ENCODE measurements at regions not wholly inside any gene's neighbourhood (a gene's known extent, or its start where the extent isn't known, plus 50 kb on each side); places are given as distances from the start of the nearest gene placed in this dataset.

DNA sequence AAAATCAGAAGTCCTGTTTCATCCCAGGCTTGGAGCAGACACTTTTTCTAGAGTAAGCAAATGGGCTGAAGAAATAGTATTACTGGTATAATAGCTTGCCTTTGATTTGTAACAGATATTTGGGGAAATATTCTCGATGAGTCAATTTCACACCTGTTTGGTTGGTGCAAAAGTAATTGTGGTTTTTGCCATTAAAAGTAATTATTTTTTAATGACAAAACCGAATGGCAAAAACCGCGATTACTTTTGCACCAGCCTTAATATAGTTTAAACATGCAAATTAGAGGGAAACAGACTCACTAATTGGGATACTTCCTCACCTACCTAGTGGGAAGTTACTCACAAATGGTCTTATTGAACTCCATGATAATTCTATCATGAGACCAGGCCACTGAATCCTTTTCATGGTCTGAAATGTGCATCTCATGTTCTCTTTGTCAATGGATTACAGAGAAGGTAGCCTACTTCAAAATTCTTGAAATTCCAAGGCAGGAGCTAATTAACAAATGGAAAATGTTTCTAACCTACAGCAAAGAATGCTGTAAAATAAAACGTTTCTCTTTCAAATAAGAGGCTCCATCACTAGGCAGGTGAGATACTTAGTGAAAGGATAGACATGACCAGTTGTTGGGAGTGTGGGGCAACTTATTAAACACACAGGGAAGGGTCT lies 391.3 kb downstream of the EMP1 start:
- DNase-seq (ENCODE audit: low spot score) = no peak
- ATAC-seq = no peak
- intact Hi-C loops (cut with DNase I) = no loop called here

DNA sequence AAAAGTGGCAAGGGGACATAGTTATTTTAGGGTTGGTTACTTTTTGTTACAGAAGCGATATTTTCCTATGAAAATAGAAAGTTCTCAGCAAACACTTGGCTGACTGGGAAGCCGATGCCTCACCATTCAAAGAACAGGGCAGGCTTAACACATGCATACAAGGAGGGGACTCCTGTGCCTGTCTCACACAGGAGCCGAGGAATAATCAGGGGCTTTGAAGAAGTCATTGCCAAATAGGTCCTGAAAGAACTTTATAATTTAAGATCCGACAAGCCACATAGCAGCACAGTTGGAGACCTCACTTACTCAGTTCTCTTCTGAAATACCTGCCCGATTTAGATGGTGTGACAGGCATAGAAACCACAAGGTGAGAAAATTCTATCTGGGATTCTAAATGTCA lies 389.8 kb downstream of the EMP1 start:
- intact Hi-C loops (cut with DNase I) = no loop called here
- DNase-seq (ENCODE audit: low spot score) (no peak), ATAC-seq (no peak)

DNA sequence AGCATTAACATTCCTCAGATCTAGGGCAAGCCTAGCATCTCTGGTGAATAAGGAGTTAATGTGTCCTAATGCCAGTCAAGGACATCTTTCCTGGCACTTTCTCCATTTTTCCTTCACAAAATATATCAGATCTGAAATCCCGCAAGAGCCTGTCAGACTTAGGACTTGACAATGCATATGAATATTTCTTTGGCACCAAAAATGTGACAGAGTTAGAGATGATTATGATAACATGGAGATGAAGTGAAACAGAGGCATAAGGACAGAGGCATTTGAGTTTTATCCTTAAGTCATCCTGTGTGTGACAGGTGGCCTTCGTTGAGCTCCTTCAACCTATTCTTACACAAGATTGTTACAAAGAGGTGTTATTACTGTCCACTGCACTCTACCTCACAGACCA lies 388.0 kb downstream of the EMP1 start:
- intact Hi-C loops (cut with DNase I) = no loop called here
- ATAC-seq = no peak
- no peak for DNase-seq (ENCODE audit: low spot score)

DNA sequence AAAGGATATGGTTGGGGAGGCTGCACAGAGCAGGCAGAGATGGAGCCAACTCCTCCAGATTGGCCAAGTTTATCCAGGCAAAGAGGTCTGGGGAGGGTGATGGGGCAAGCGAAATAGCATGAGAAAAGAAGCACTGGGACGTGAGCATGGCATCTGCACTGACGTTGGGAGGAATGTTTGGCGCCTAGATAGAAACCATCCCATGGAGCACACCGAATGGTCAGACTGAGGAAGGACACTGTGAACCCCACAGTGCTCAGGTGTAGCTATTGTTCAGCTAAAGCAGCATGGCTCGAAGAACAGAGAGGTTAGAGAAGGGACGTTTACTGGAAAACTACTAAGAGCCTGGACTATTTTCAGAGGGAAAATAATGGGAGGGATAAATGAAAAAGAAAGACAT lies 387.1 kb downstream of the EMP1 start:
- DNase-seq (ENCODE audit: low spot score) (no peak), ATAC-seq (no peak)
- intact Hi-C loops (cut with DNase I) = no loop called here

DNA sequence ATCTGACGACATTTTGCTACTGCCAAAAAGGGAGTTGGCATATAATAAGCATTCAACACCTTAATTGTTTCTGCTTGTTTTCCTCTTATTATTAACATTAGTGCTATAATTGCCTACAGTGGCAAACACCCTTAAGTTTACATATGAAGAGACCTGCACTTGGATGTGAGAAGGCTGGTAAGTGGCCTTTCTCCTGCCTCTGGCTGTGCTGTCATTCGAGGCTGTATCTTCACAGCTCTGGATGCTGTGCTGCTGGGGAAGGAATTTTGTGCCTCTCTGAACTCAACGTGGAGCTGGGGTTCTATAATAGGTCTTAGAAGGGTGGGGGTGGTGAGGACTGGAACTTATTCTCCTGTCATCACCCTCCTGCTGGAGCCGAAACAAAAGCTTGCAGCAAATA lies 385.9 kb downstream of the EMP1 start:
- intact Hi-C loops (cut with DNase I) = no loop called here
- DNase-seq (ENCODE audit: low spot score) (no peak), ATAC-seq (no peak)

DNA sequence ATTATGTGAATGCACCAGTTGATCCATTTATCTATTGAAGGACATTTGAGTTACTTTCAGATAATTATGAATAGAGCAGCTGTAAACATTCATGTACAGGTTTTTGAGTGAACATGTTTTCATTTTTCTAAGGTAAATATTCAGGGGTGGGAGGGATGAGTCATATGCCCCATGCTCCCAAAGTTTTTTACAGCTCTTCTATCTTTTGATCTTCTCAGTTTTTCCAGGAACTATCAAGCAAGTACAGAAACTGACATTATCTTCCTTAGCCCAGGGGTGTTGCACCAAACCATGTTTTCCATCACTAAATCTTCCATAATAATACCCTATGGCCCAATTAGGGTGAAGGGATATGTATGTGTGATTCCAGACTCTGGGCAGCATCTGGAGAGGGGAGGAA lies 384.5 kb downstream of the EMP1 start:
- intact Hi-C loops (cut with DNase I) = no loop called here
- ATAC-seq (no peak), DNase-seq (ENCODE audit: low spot score) (no peak)

DNA sequence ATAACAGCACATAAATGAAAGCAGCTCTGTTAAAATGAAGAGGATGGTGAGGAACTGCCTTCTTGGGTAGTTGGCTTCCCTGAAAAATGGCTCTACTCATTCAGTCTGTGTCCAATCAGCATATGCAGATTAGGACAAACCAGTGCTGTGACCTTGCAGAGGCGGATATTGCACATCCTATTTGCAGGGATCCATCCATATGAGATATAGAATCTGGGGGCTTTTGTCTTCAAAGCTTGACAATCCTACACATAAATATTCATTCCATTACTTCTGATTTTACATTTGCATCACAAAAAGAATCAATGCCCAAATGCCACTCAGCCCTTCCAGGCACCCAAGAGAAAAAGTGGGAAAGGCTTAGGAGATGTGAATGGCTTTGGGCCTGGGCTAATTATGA lies 383.7 kb downstream of the EMP1 start:
- intact Hi-C loops (cut with DNase I) = no loop called here
- no peak for DNase-seq (ENCODE audit: low spot score)
- ATAC-seq = no peak

DNA sequence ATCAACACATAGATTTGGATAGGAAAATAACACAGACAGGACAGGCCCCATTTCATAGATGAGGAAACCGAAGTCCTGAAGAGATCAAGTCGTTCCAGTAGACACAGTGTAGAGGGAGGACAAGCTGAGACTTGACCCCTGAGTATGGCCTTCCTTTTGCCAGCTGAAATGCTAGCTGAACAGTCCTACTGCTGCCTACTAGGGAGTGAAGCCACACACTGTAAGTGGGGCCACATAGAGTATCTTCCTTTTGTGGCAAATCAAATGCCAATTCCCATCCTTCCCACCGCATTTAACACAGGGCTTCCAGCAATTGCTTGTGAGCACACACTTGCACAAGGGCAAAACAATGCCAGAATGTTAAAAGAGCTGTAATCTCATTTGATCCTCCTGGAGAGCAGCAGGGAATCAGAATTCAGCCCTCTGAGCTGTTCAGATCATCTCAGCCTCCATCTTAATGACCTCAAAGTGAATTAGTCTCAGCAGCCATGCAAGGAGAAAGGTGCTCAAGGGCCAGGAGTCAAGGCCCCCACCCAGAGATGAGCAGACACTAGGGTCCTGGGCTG lies 380.5 kb downstream of the EMP1 start:
- intact Hi-C loops (cut with DNase I) = no loop called here

DNA sequence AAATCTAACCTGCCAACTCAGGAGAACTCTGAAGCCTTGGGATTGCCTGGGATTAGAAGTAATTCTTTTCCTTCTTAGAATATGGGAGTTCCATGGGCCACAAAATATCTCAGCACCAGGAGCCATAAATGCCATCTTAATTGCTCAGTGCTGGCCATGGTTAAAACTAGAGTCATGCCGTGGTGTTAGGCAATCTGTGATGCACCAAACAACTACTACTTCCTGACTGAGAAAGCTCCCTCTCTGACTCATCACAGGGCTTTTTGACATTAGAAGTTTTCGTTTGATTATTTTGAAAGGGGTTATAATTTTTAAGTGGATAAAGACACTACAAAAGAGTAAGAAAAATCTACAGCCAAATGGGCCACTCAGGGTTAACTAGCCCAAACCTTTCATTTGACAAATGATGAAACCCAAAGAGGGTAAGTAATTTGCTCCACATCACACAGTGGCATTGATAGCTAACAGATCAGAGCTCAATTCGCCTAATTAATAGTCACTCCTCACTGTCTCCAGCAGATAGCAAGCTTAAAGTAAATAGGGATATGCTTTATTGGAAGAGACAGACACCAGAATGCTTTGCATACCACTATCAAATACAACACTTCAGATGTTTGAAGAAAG lies 377.3 kb downstream of the EMP1 start:
- DNase-seq (ENCODE audit: low spot score) (no peak), ATAC-seq (no peak)
- intact Hi-C loops (cut with DNase I) = no loop called here

More for the DNA sequence above, 380.5 kb downstream of the EMP1 start:
- DNase-seq (ENCODE audit: low spot score) = no peak
- ATAC-seq = no peak

DNA sequence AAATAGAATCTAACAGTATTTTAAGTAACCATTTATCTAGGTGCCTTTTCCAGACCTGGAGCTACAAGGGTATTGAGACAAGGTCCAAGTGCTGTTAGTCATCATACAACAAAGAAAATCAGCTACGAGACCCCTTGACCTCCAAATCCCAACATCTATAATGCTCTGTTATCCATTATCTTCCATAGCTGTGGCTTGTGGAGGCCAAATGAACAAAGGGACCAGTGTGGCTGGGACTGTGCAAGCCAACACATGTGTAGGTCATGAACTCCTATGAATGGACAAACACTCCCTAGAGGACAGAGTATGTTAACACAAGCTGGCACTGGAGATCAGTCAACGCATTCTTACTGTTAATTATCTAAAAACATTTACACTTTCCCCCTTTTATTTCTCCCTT lies 374.5 kb downstream of the EMP1 start:
- DNase-seq (ENCODE audit: low spot score) (no peak), ATAC-seq (peak; percentile 85)
- intact Hi-C loops (cut with DNase I) = no loop called here

DNA sequence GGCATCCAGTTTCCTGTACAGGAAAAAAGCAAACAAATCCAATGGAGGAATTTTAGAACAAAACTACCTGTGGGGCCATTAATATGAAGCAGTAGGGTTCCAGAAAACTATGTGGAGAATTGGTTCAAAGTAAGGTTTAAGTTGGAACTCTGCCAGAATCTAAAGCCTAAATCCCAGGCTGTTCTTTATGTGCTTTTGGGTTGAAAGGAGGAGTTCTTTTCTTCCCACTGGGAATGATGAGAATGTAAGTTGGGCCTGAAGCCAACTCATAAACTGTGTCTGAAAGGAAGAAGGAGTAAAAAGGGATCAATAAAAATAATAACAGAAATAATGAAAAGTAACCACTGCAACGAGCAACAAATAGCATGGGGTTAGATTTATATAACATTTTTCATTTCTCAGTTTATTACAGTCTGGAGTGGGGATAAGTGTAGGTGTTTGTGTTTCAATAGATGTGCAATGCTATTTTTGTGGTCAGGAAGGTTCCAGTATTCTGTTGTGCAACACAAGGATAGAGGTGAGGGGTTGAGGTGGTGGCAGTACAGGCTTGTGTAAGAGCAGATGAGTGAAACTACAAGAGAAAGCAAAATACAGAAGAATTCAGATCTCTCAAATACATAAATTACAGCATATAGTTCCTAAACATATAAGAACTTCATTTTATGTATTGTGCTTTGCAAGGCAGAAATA lies 373.6 kb downstream of the EMP1 start:
- ATAC-seq = peak; percentile 67
- intact Hi-C loops (cut with DNase I) = no loop called here
- DNase-seq (ENCODE audit: low spot score) = no peak

DNA sequence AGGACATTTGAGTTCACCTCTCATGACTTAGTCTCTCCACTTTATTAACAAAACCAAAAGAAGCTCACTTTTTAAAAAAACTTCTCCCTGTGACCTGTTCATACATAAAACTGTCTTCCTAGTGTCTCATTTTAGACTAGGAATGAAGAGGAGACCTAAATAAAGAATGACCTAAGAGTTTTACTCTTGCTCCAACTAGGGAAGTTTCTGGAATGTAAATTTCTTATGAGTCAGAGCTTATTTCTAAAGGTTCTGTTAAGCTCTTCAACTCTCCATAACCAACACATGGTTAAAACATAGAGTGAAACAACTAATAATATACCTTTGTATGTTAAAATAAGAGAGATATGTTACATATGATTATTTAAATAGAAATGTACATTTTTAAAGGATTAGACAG lies 369.8 kb downstream of the EMP1 start:
- ATAC-seq (no peak), DNase-seq (ENCODE audit: low spot score) (no peak)
- intact Hi-C loops (cut with DNase I) = no loop called here

DNA sequence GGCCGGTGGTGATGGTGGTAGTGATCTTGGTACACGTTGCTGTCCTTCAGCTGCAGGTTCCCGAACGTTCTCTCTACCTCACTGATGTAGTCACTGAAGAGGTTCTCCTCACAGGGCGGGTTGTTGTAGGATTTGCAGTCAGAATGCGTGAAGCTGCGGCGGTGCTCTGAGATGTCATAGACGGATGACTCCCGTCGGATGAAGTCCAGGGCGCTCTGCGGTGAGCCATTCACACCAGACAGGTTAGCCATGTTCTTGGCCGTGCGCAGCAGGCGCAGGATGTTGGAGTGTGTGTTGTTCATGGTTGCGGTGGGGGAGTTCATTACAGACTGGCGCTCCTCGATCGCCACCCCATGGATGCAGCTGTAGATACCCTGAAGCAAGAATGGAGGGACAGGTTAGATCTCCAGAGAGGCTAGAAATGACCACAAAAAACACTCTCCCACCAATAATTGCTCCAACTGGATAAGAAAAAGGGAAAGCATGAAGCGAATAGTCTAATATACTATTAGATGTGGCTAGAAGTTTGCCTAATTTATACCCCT lies 367.8 kb downstream of the EMP1 start:
- ATAC-seq = no peak

DNA sequence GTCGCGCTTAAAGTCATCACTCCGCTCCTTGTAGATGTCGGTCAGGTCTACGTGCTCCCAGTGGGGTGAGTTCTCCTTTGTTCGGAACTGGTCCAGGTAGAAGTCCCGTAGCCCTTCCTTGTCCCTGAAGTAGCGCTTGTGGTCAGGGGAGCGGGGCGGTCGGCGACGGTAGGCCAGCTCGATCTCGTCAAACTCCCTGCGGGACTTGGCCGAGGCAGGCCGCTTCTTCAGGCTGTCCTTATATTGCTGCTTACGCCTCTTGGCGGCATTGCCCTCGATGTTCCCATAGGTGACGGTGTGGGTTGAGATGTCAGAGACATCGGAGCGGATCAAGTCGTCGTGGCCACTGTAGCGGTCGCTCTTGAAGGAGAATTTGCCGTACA lies 367.2 kb downstream of the EMP1 start:
- intact Hi-C loops (cut with DNase I) = no loop called here
- no peak for ATAC-seq
- DNase-seq (ENCODE audit: low spot score) = no peak

More for the DNA sequence above, 367.8 kb downstream of the EMP1 start:
- DNase-seq (ENCODE audit: low spot score) = no peak
- intact Hi-C loops (cut with DNase I) = no loop called here

DNA sequence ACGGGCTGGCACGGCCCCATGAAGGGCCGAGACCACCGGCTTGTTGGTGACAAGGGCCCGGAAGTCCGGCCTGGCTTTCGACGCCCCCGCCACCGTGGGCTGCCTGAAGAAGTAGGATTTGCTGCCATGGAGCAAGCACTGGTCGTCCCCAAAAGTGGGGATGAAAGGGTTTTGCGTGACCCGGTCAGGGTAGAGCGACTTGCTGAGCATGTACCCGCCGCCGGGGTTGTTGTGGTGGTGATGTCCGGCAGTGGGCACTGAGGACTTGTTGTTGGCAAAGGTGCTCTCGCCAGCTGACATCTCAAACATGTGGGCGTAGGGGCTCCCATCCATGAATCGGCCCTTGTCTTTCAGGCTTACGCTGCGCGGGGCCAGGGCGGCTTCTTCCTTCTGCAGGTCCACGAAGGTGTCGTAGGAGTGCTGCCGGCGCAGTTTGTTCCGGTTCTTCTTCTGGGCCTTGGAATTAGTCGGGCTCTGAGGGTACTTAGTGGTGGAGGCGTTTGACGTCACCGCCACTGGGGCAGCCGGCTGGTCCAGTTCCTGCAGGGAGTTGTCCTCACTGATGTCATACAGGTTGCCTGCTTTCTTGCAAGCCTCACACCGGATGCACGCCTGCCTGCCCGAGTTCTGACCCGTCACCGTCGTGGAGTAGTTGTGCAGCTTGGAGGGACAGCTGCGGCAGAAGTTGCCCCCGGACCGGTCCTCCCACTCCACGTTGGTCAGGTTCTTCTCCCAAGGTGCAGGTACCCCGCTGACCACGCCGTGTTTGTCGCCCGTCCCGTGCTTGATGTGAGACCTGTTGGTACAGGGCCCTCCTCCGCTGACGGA lies 366.6 kb downstream of the EMP1 start:
- DNase-seq (ENCODE audit: low spot score) = no peak
- no peak for ATAC-seq
- intact Hi-C loops (cut with DNase I) = no loop called here

DNA sequence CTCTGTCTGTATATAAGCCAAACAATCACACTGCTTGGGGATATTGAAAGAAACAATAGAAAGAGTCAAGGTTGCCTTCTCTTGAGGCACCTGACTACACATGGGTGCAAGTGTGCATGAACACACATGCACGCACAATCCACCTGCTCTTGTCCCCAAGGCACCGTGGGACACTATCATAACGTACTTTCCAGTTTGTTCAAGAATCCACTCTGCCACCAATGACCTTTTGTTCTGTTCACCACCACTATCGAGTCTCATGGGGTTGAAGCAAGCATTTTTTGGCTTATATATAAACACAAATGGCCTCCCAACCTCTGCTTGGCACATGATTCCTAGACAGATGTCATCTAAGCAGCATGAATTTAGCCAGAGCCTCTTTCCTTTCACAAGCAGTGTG lies 365.4 kb downstream of the EMP1 start:
- DNase-seq (ENCODE audit: low spot score) (no peak), ATAC-seq (peak; percentile 66)
- intact Hi-C loops (cut with DNase I) = no loop called here

DNA sequence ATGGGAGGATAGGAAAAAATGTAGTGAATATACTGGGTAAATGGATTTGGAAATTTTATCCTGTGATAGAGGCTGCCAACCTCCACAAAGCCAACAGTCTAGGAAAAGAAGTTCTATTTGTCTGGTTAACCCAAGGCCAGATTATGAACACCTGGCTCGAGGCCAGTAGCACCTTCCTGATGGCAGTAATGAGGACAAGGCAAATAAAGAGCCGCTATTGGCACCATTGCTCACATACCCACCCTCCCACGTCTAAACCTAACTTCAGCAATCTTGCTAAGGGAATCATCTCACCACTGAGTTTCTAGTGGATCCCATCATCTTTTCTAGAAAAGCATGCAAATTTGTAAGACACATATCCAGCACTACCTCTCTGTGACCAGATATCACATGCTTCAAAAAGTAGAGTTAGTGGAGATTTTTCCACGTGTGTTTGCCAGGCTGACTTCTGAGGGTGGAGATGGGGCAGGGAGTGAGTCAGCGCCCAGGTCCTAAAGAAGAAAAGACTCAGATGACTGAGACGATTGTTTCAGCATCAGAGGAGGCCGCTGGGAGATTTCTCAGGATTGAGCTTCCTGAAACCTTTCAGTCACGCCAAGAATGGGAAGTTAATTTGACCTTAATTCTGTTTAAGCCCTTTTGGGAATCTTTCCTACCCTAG lies 362.9 kb downstream of the EMP1 start:
- intact Hi-C loops (cut with DNase I) = no loop called here
- DNase-seq (ENCODE audit: low spot score) (no peak), ATAC-seq (no peak)

DNA sequence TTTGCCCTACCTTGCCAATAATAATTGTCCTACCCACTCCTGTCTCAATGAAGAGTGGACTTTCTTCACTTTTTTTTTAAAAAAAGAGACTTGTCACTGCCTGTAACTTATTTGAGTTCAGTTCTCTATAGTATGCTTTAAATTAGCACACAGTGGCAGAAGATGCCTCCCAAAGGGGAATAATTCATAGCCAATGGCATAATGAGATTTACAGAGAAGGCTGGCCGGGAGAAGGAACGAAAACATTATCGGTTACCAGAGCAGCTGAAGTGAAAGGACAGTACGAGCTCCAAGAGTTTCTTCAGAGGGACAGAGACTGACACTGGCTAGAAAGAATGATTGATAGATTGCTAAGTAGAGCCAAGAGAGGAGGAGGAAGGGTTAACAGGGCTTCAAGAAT lies 356.3 kb downstream of the EMP1 start:
- intact Hi-C loops (cut with DNase I) = no loop called here
- ATAC-seq (no peak), DNase-seq (ENCODE audit: low spot score) (no peak)

DNA sequence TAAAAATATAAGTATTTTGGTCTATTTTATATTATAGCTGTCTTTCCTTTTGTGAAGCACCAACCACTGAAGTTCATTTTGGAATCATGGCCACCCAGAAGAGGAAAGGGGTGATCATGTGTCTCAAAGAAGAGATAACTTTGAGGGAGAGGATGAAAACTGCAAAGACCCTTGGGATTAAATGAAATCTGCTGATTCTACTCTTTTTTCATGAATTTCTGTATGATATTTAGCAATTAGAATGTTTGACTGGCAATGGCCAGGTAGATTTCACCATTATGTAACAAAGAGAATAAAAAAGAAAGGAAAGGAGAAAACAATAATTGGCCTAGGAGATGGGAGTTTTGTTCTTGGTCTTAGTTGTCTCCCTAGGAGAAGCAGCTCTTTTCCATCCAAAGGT lies 350.8 kb downstream of the EMP1 start:
- DNase-seq (ENCODE audit: low spot score) = no peak
- ATAC-seq = no peak
- intact Hi-C loops (cut with DNase I) = no loop called here
